ENCODE measurements at regions not wholly inside any gene's neighbourhood (a gene's known extent, or its start where the extent isn't known, plus 50 kb on each side); places are given as distances from the start of the nearest gene placed in this dataset.

GRCh38 chr10:3723766-3724165 is 61.2 kb downstream of the KLF6 start:
- in situ Hi-C loops (cut with HindIII; ENCODE audit: low pct_unique_long_range_greater_than_20kb, low sequenced_read_pairs) = no loop called here
- no peak for DNase-seq (ENCODE audit: low read depth)

GRCh38 chr10:3720228-3721019 is 64.6 kb downstream of the KLF6 start:
- in situ Hi-C loops (cut with HindIII; ENCODE audit: low pct_unique_long_range_greater_than_20kb, low sequenced_read_pairs) = no loop called here
- no peak for DNase-seq (ENCODE audit: low read depth)

- in situ Hi-C loops (cut with HindIII; ENCODE audit: low pct_unique_long_range_greater_than_20kb, low sequenced_read_pairs) = no loop called here
- DNase-seq (ENCODE audit: low read depth) = no peak
Observed at GRCh38 chr10:3719024-3719843, 65.8 kb downstream of the KLF6 start.

GRCh38 chr10:3716093-3716492 is 68.9 kb downstream of the KLF6 start:
- no peak for DNase-seq (ENCODE audit: low read depth)
- in situ Hi-C loops (cut with HindIII; ENCODE audit: low pct_unique_long_range_greater_than_20kb, low sequenced_read_pairs) = no loop called here

- no peak for DNase-seq (ENCODE audit: low read depth)
- in situ Hi-C loops (cut with HindIII; ENCODE audit: low pct_unique_long_range_greater_than_20kb, low sequenced_read_pairs) = no loop called here
Observed at GRCh38 chr10:3714967-3715366, 70.0 kb downstream of the KLF6 start.

GRCh38 chr10:3714531-3714930 is 70.5 kb downstream of the KLF6 start:
- in situ Hi-C loops (cut with HindIII; ENCODE audit: low pct_unique_long_range_greater_than_20kb, low sequenced_read_pairs) = no loop called here
- no peak for DNase-seq (ENCODE audit: low read depth)

GRCh38 chr10:3712707-3713106 is 72.3 kb downstream of the KLF6 start:
- in situ Hi-C loops (cut with HindIII; ENCODE audit: low pct_unique_long_range_greater_than_20kb, low sequenced_read_pairs) = no loop called here
- no peak for DNase-seq (ENCODE audit: low read depth)

GRCh38 chr10:3711918-3712317 is 73.1 kb downstream of the KLF6 start:
- no peak for DNase-seq (ENCODE audit: low read depth)
- in situ Hi-C loops (cut with HindIII; ENCODE audit: low pct_unique_long_range_greater_than_20kb, low sequenced_read_pairs) = no loop called here

- in situ Hi-C loops (cut with HindIII; ENCODE audit: low pct_unique_long_range_greater_than_20kb, low sequenced_read_pairs) = no loop called here
- no peak for DNase-seq (ENCODE audit: low read depth)
Observed at GRCh38 chr10:3710764-3711163, 74.2 kb downstream of the KLF6 start.

- no peak for DNase-seq (ENCODE audit: low read depth)
- in situ Hi-C loops (cut with HindIII; ENCODE audit: low pct_unique_long_range_greater_than_20kb, low sequenced_read_pairs) = no loop called here
Observed at GRCh38 chr10:3709456-3710060, 75.5 kb downstream of the KLF6 start.

- no peak for DNase-seq (ENCODE audit: low read depth)
- in situ Hi-C loops (cut with HindIII; ENCODE audit: low pct_unique_long_range_greater_than_20kb, low sequenced_read_pairs) = no loop called here
Observed at GRCh38 chr10:3708852-3709251, 76.2 kb downstream of the KLF6 start.

- in situ Hi-C loops (cut with HindIII; ENCODE audit: low pct_unique_long_range_greater_than_20kb, low sequenced_read_pairs) = no loop called here
- no peak for DNase-seq (ENCODE audit: low read depth)
Observed at GRCh38 chr10:3704565-3705325, 80.3 kb downstream of the KLF6 start.

- DNase-seq (ENCODE audit: low read depth) = peak; percentile 64
- in situ Hi-C loops (cut with HindIII; ENCODE audit: low pct_unique_long_range_greater_than_20kb, low sequenced_read_pairs) = no loop called here
Observed at GRCh38 chr10:3702569-3702968, 82.4 kb downstream of the KLF6 start.

GRCh38 chr10:3702056-3702546 is 82.9 kb downstream of the KLF6 start:
- in situ Hi-C loops (cut with HindIII; ENCODE audit: low pct_unique_long_range_greater_than_20kb, low sequenced_read_pairs) = no loop called here
- peak; percentile 62 for DNase-seq (ENCODE audit: low read depth)

GRCh38 chr10:3701491-3701890 is 83.5 kb downstream of the KLF6 start:
- in situ Hi-C loops (cut with HindIII; ENCODE audit: low pct_unique_long_range_greater_than_20kb, low sequenced_read_pairs) = no loop called here
- peak; percentile 59 for DNase-seq (ENCODE audit: low read depth)

GRCh38 chr10:3700531-3701076 is 84.4 kb downstream of the KLF6 start:
- in situ Hi-C loops (cut with HindIII; ENCODE audit: low pct_unique_long_range_greater_than_20kb, low sequenced_read_pairs) = no loop called here

GRCh38 chr10:3699916-3700315 is 85.1 kb downstream of the KLF6 start:
- no peak for DNase-seq (ENCODE audit: low read depth)
- in situ Hi-C loops (cut with HindIII; ENCODE audit: low pct_unique_long_range_greater_than_20kb, low sequenced_read_pairs) = no loop called here

More at GRCh38 chr10:3700531-3701076, 84.4 kb downstream of the KLF6 start:
- no peak for DNase-seq (ENCODE audit: low read depth)

GRCh38 chr10:3698312-3698711 is 86.7 kb downstream of the KLF6 start:
- in situ Hi-C loops (cut with HindIII; ENCODE audit: low pct_unique_long_range_greater_than_20kb, low sequenced_read_pairs) = no loop called here
- DNase-seq (ENCODE audit: low read depth) = no peak

All from Caki2 (cell line).